ENCODE measurements at regions not wholly inside any gene's neighbourhood (a gene's known extent, or its start where the extent isn't known, plus 50 kb on each side); places are given as distances from the start of the nearest gene placed in this dataset.
"Not testable (repeated sequence)": the region's sequence is repeated elsewhere in the genome, so short reads cannot be mapped to it uniquely, and the experiment has no call there.

DNA sequence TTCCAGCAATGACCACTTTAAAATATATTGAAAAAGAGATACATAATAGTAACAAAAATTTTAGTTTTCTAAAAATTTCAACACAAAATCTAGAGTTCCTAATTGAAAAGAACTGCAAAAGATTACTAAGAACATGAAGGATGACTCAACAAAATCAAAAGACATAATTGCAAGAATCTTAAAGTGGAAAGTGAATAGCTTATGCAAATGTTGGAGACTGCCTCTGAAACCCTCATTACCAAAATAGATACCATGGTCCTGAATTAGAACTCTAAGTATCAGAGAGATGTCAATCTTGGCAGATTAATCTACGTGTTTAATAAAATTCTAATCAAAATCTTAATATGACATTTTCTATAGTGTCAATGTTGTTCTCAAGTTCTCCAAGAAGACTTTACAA is 60.7 kb upstream of the SGO1 start:
- Mint-ChIP-seq H3K36me3 (ENCODE audit: insufficient read depth, unreplicated experiment) (no peaks in the 10 kb centered on the region), H3K9me3 (ENCODE audit: unreplicated experiment) (no peaks in the 10 kb centered on the region), H3K27me3 (ENCODE audit: insufficient read depth, unreplicated experiment) (no peaks in the 10 kb centered on the region), H3K4me1 (ENCODE audit: low read depth, unreplicated experiment) (no peaks in the 10 kb centered on the region), H3K27ac (ENCODE audit: unreplicated experiment) (no peak overlapping the region), H3K4me3 (ENCODE audit: unreplicated experiment) (no peak overlapping the region)
- POLR2A ChIA-PET, result no interaction called here
- Histone ChIP-seq H3K36me3 (ENCODE audit: control insufficient read depth, insufficient read depth, low read length) (no peaks in the 10 kb centered on the region), H3K9me3 (no peaks in the 10 kb centered on the region), H3K4me1 (no peaks in the 10 kb centered on the region), H3K27me3 (replicated peaks; ENCODE audit: control insufficient read depth, insufficient read depth, low read length) (no peaks in the 10 kb centered on the region), H3K4me3 (ENCODE audit: low read depth, low read length) (no peak overlapping the region)
- intact Hi-C loops (cut with micrococcal nuclease; ENCODE audit: unreplicated experiment), result no loop called here
- no peak for TF ChIP-seq CTCF (IDR thresholded peaks at IDR 0.05; ENCODE audit: insufficient read depth in 1 of 2, low read depth in 1 of 2, low read length in 1 of 2, severe bottlenecking in 1 of 2, unreplicated experiment in 1 of 2)
- DNase-seq, result no peak
- CTCF ChIA-PET, result no interaction called here
- BruUV-seq (replicated peaks), result no TSS peak

- no peak overlapping the region for H3K4me3 ChIP-seq (ENCODE audit: low read depth, low read length)
- no TSS peak for BruUV-seq (replicated peaks)
- no peak overlapping the region for H3K4me3 Mint-ChIP-seq (ENCODE audit: unreplicated experiment)
- H3K4me1 Mint-ChIP-seq (ENCODE audit: low read depth, unreplicated experiment), result no peaks in the 10 kb centered on the region
- no peak for TF ChIP-seq CTCF (IDR thresholded peaks at IDR 0.05; ENCODE audit: insufficient read depth in 1 of 2, low read depth in 1 of 2, low read length in 1 of 2, severe bottlenecking in 1 of 2, unreplicated experiment in 1 of 2)
- H3K27ac Mint-ChIP-seq (ENCODE audit: unreplicated experiment), result no peak overlapping the region
- no peaks in the 10 kb centered on the region for H3K36me3 Mint-ChIP-seq (ENCODE audit: insufficient read depth, unreplicated experiment)
- H3K27me3 ChIP-seq (replicated peaks; ENCODE audit: control insufficient read depth, insufficient read depth, low read length), result no peaks in the 10 kb centered on the region
- H3K9me3 ChIP-seq, result no peaks in the 10 kb centered on the region
- no peaks in the 10 kb centered on the region for H3K9me3 Mint-ChIP-seq (ENCODE audit: unreplicated experiment)
- POLR2A ChIA-PET, result no interaction called here
- DNase-seq, result no peak
- CTCF ChIA-PET, result no interaction called here
- no peaks in the 10 kb centered on the region for H3K4me1 ChIP-seq
- no peaks in the 10 kb centered on the region for H3K36me3 ChIP-seq (ENCODE audit: control insufficient read depth, insufficient read depth, low read length)
- intact Hi-C loops (cut with micrococcal nuclease; ENCODE audit: unreplicated experiment), result no loop called here
- H3K27me3 Mint-ChIP-seq (ENCODE audit: insufficient read depth, unreplicated experiment), result no peaks in the 10 kb centered on the region
Observed at GRCh38 chr3:20245781-20246180, 59.8 kb upstream of the SGO1 start.

DNA sequence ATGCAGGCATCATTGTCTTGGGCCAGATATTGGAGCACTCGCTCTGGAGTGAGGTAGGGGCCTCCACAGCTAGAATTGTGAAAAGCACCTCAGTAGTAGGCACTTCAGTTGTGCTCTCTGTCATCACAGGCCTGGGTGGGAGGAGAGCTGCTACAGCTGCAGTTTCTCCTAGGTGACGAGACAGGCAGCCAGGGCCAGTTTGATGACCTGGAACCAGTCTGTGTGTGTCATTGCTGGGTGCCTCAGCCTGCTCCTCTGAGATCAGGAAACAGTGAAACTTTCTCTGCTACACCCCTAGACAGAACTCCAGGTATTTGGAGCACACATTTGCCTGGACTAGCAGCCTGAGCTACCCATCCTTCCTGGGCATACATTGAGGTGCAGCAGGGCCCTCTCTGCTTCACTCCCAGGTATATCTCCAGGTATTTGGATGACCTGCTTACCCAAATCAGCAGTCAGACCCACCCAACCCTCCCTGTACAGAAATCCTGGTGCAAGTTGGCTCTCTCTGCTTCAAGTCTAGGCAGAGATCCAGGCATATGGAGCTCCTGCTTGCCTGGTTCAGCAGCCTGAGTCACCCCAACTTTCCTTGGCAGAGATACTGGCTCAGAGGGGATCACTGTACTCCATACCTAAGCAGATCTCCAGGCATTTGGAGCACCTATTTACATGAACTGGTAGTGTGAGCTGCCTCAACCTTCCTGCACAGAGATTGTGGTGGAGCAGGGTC is 54.3 kb upstream of the SGO1 start:
- Mint-ChIP-seq H3K27me3 (ENCODE audit: insufficient read depth, unreplicated experiment) (no peaks in the 10 kb centered on the region), H3K4me1 (ENCODE audit: low read depth, unreplicated experiment) (no peaks in the 10 kb centered on the region), H3K36me3 (ENCODE audit: insufficient read depth, unreplicated experiment) (no peaks in the 10 kb centered on the region), H3K4me3 (ENCODE audit: unreplicated experiment) (no peak overlapping the region), H3K9me3 (ENCODE audit: unreplicated experiment) (no peaks in the 10 kb centered on the region), H3K27ac (ENCODE audit: unreplicated experiment) (no peak overlapping the region)
- TF ChIP-seq CTCF (IDR thresholded peaks at IDR 0.05; ENCODE audit: insufficient read depth in 1 of 2, low read depth in 1 of 2, low read length in 1 of 2, severe bottlenecking in 1 of 2, unreplicated experiment in 1 of 2), result no peak
- DNase-seq, result no peak
- Histone ChIP-seq H3K27me3 (replicated peaks; ENCODE audit: control insufficient read depth, insufficient read depth, low read length) (no peaks in the 10 kb centered on the region), H3K4me1 (no peaks in the 10 kb centered on the region), H3K4me3 (ENCODE audit: low read depth, low read length) (no peak overlapping the region), H3K9me3 (no peaks in the 10 kb centered on the region), H3K36me3 (ENCODE audit: control insufficient read depth, insufficient read depth, low read length) (no peaks in the 10 kb centered on the region)
- ChIA-PET POLR2A (no interaction called here), CTCF (no interaction called here)
- intact Hi-C loops (cut with micrococcal nuclease; ENCODE audit: unreplicated experiment), result no loop called here
- no TSS peak for BruUV-seq (replicated peaks)

- H3K9me3 Mint-ChIP-seq (ENCODE audit: unreplicated experiment); H3K27me3 ChIP-seq (replicated peaks; ENCODE audit: control insufficient read depth, insufficient read depth, low read length); H3K36me3 ChIP-seq (ENCODE audit: control insufficient read depth, insufficient read depth, low read length); POLR2A ChIA-PET; H3K9me3 ChIP-seq; H3K36me3 Mint-ChIP-seq (ENCODE audit: insufficient read depth, unreplicated experiment); intact Hi-C loops (cut with micrococcal nuclease; ENCODE audit: unreplicated experiment); H3K27me3 Mint-ChIP-seq (ENCODE audit: insufficient read depth, unreplicated experiment); H3K4me3 Mint-ChIP-seq (ENCODE audit: unreplicated experiment); H3K4me1 Mint-ChIP-seq (ENCODE audit: low read depth, unreplicated experiment); H3K4me1 ChIP-seq; BruUV-seq (replicated peaks); H3K27ac Mint-ChIP-seq (ENCODE audit: unreplicated experiment); DNase-seq; CTCF ChIA-PET; H3K4me3 ChIP-seq (ENCODE audit: low read depth, low read length): not testable (repeated sequence)
Observed at GRCh38 chr3:20238199-20238598, 52.2 kb upstream of the SGO1 start.

Measured in Caco-2 (cell line).